ENCODE measurements at regions not wholly inside any gene's neighbourhood (a gene's known extent, or its start where the extent isn't known, plus 50 kb on each side); places are given as distances from the start of the nearest gene placed in this dataset.

- TF ChIP-seq, protein P1, sequence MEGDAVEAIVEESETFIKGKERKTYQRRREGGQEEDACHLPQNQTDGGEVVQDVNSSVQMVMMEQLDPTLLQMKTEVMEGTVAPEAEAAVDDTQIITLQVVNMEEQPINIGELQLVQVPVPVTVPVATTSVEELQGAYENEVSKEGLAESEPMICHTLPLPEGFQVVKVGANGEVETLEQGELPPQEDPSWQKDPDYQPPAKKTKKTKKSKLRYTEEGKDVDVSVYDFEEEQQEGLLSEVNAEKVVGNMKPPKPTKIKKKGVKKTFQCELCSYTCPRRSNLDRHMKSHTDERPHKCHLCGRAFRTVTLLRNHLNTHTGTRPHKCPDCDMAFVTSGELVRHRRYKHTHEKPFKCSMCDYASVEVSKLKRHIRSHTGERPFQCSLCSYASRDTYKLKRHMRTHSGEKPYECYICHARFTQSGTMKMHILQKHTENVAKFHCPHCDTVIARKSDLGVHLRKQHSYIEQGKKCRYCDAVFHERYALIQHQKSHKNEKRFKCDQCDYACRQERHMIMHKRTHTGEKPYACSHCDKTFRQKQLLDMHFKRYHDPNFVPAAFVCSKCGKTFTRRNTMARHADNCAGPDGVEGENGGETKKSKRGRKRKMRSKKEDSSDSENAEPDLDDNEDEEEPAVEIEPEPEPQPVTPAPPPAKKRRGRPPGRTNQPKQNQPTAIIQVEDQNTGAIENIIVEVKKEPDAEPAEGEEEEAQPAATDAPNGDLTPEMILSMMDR (IDR thresholded peaks at IDR 0.05; ENCODE audit: unreplicated experiment in 3 of 3): no peak
- H3K4me3 Mint-ChIP-seq: no peak overlapping the region
- H3K4me1 Mint-ChIP-seq: peaks cover 10% of the 10 kb centered on the region
- no peak overlapping the region for H3K27ac Mint-ChIP-seq
- peaks cover 11% of the 10 kb centered on the region for H3K9me3 Mint-ChIP-seq
- H3K27me3 Mint-ChIP-seq (ENCODE audit: low read depth): no peaks in the 10 kb centered on the region
- no peaks in the 10 kb centered on the region for H3K36me3 Mint-ChIP-seq (ENCODE audit: low read depth)
These were observed 548.0 kb downstream of the IRS1 start for GRCh38 chr2:226251661-226252060.

- TF ChIP-seq, protein P1 (IDR thresholded peaks at IDR 0.05; ENCODE audit: unreplicated experiment in 3 of 3): no peak
- Mint-ChIP-seq H3K36me3 (ENCODE audit: low read depth) (no peaks in the 10 kb centered on the region), H3K27me3 (ENCODE audit: low read depth) (no peaks in the 10 kb centered on the region), H3K9me3 (peaks cover 16% of the 10 kb centered on the region), H3K4me1 (peaks cover 5% of the 10 kb centered on the region), H3K27ac (no peak overlapping the region), H3K4me3 (no peak overlapping the region)
These were observed 552.0 kb downstream of the IRS1 start for GRCh38 chr2:226247289-226248275.

DNA sequence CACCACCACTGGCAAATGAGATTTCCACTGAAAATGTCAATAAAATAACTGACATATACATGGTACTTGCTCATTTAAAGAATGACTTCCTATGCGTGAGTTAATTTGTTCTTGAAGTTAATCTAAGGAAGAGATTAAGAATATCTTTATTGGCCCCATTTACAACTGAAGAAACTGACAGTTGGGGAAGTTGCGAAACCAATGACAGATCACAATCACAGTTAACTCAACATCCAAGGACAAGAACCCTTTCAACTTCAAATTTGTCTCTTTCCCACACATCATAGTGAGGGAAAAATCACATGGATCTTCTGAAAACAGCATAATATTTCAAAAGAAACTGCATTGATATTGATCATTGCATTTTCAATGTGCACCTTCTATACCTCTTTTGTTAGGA is 565.4 kb downstream of the IRS1 start:
- H3K4me3 Mint-ChIP-seq: no peak overlapping the region
- H3K36me3 Mint-ChIP-seq (ENCODE audit: low read depth): no peaks in the 10 kb centered on the region
- peaks cover 4% of the 10 kb centered on the region for H3K27me3 Mint-ChIP-seq (ENCODE audit: low read depth)
- no peaks in the 10 kb centered on the region for H3K9me3 Mint-ChIP-seq
- TF ChIP-seq, protein P1 (IDR thresholded peaks at IDR 0.05; ENCODE audit: unreplicated experiment in 3 of 3): no peak
- H3K4me1 Mint-ChIP-seq: no peaks in the 10 kb centered on the region
- H3K27ac Mint-ChIP-seq: no peak overlapping the region

- no peaks in the 10 kb centered on the region for H3K4me1 Mint-ChIP-seq
- TF ChIP-seq, protein P1 (IDR thresholded peaks at IDR 0.05; ENCODE audit: unreplicated experiment in 3 of 3): no peak
- peaks cover 4% of the 10 kb centered on the region for H3K27me3 Mint-ChIP-seq (ENCODE audit: low read depth)
- no peak overlapping the region for H3K27ac Mint-ChIP-seq
- H3K4me3 Mint-ChIP-seq: no peak overlapping the region
- H3K36me3 Mint-ChIP-seq (ENCODE audit: low read depth): no peaks in the 10 kb centered on the region
- H3K9me3 Mint-ChIP-seq: no peaks in the 10 kb centered on the region
These were observed 566.2 kb downstream of the IRS1 start for GRCh38 chr2:226233388-226233787.

GRCh38 chr2:226228080-226228479 is 571.5 kb downstream of the IRS1 start:
- TF ChIP-seq, protein P1 (IDR thresholded peaks at IDR 0.05; ENCODE audit: unreplicated experiment in 3 of 3): no peak
- Mint-ChIP-seq H3K36me3 (ENCODE audit: low read depth) (no peaks in the 10 kb centered on the region), H3K4me1 (no peaks in the 10 kb centered on the region), H3K27me3 (ENCODE audit: low read depth) (no peaks in the 10 kb centered on the region), H3K27ac (no peak overlapping the region), H3K9me3 (no peaks in the 10 kb centered on the region), H3K4me3 (no peak overlapping the region)

DNA sequence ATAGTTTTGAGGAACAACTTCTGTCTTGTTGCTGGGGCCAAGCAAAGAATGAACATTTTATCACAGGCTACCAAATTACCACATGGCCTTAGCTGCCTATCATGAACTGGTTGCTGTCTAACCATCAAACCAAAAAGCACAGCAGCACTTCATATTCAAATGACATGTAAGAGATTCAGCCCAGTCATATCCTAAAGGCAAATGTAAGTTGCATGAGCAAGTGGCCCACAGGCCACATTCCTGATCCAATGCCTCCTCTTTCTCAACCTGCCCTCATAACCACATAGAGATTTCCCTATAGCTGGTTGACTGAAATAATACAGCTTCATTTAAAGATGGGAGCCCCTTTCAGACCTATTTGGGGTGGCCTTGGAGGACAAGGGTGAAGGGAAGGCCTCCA is 572.3 kb downstream of the IRS1 start:
- Mint-ChIP-seq H3K27ac (no peak overlapping the region), H3K4me1 (no peaks in the 10 kb centered on the region), H3K36me3 (ENCODE audit: low read depth) (no peaks in the 10 kb centered on the region), H3K9me3 (no peaks in the 10 kb centered on the region), H3K4me3 (no peak overlapping the region), H3K27me3 (ENCODE audit: low read depth) (no peaks in the 10 kb centered on the region)
- TF ChIP-seq, protein P1 (IDR thresholded peaks at IDR 0.05; ENCODE audit: unreplicated experiment in 3 of 3): no peak

Measured in nephron (organoid).